HG02840 (cell line): ENCODE measurements at regions not wholly inside any gene's neighbourhood (a gene's known extent, or its start where the extent isn't known, plus 50 kb on each side); places are given as distances from the start of the nearest gene placed in this dataset.
"Not testable (repeated sequence)": the region's sequence is repeated elsewhere in the genome, so short reads cannot be mapped to it uniquely, and the experiment has no call there.

Experiments
- ATAC-seq: cut with Tn5 transposase; IDR thresholded peaks from one replicate; pipeline ENCODE4 v1.9.1; 2021; ENCODE audit warnings: mild to moderate bottlenecking, moderate library complexity, moderate number of reproducible peaks; ENCODE audit not compliant: unreplicated experiment, low FRiP score

GRCh38 chr12:75690296-75690955, 179.0 kb upstream of the KRR1 start:
- ATAC-seq = no peak

GRCh38 chr12:75686233-75686632, 174.8 kb upstream of the KRR1 start:
- ATAC-seq = not testable (repeated sequence)

DNA sequence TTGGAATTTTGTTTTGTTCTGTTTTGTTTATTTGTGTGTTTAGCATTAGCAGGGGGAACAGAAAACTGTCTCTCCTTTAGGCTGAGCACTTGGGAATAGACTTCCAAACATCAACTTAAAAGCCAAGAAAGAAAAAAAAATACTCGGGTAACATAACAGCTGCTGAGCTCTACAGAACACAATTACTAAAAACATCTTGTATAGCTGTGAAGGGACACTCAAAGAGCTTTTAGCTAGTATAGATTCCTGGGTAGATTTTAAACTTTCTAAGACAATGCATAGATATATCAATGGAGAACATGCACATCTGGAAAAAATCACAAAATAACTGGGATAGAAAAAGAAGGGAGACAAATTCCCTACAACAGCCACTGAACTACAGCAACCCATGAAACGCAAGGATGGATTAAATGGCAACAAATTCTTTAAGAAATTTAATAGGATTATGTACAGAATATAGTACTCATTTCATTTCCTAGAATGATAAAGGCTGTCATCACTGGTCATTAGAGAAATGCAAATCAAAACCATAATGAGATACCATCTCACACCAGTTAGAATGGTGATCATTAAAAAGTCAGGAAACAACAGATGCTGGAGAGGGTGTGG, 174.3 kb upstream of the KRR1 start:
- ATAC-seq = no peak

- no peak for ATAC-seq
Measured at GRCh38 chr12:75684678-75685616, 173.5 kb upstream of the KRR1 start.

DNA sequence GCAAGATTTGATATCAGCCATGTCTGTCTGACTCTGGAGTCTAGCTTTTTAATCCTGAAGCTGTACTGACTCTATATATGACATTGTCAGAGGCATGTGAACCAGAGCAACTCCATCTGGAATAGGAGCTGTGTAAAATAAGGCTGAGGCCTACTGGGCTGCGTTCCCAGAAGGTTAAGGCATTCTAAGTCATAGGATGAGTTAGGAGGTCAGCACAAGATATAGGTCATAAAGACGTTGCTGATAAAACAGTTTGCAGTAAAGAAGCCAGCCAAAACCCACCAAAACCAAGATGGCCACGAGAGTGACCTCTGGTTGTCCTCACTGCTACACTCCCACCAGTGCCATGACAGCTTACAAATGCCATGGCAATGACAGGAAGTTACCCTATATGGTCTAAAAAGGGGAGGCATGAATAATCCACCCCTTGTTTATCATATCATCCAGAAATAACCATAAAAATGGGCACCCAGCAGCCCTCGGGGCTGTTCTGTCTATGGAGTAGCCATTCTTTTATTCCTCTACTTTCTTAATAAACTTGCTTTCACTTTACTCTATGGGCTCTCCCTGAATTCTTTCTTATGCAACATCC, 172.7 kb upstream of the KRR1 start:
- ATAC-seq = not testable (repeated sequence)

DNA sequence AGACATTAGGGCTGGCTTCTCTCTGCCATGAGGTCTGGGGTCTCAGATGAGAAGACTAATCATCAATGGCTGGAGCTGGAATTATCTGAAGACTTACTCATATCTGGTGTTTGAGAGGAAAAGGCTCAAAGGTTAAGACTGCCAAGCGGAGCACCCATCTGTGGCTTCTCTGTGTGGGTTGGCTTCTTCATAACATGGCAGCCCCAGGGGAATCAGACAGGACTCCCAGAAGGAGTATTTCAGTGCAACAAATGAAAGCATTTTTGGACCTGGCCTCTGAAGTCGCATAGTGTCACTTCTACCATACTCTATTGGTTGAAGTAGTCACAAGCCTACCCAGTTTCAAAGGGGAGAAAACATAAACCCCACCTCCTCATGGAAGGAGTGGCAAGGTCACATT, 171.8 kb upstream of the KRR1 start:
- no peak for ATAC-seq

- ATAC-seq = no peak
Measured at GRCh38 chr12:75677522-75677921, 166.1 kb upstream of the KRR1 start.

DNA sequence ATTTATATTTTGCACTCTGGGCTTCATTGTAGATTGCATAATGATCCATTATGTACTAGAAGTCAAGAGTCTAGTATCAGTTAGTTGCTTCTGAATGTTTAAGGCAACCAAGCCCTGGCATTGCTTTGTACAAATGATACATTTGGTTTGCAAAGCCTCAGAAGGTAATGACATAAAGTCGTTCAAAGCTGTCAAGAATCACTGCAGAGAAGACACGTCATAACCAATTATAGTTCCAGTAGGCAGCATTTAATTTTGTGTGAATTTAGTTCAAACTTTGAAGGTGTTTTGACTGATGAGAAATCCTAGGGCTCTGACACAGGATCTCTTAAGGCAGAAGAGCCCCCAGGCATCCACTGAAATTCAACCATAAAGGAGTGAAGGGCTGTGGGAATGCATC, 163.0 kb upstream of the KRR1 start:
- no peak for ATAC-seq

DNA sequence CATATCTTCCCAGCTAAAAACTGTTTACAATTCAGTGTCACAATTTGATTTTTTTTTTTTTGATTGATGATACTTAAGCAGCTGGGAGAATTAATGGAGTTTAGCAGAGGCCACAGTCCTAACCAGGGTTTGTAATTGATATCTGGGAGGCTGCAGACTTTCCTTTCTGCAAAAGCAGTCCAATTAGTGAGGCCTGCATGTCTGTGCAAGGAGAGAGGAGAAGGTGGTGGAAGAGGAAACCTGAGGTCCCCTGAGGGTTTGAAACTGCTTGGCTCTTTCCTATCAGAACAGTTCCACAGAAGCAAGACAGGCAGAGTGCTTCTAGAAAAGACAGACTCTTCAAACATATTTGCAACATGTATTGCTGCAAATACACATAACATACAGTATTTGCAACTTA, 160.8 kb upstream of the KRR1 start:
- no peak for ATAC-seq

DNA sequence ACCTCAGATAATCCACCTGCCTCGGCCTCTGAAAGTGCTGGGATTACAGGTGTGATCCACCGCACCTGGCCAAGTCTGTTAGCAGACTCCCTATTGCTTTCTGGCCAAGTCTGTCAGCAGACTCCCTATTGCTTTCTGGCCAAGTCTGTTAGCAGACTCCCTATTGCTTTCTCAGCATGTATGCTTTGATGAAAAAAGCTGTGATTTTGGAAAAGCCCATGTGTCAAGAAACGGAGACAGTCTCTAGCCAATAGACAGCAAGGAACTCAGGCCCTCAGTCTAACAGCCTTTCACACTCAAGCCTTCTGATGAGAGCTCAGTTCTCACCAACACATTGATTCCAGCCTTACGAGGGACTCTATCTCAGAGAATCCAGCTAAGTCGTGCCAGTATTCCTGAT, 158.8 kb upstream of the KRR1 start:
- ATAC-seq = no peak

DNA sequence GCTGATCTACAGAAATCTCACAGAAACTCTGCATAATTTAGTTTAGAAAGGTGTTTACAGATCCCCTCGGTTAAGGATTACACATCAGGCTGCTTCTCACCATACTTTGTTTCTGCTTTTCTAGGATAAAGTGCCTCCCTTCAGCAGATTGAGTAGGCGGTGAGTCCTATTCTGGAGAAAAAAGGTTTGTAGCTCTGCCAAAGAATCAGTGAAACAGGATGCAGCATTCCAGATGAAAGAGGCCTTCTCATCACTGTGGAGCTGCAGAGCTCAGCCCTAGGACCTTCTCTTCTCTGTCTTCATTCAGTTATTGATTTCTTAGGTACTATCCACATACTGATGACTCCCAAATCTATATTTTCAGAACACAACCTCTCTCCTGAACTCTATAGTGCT, 155.5 kb upstream of the KRR1 start:
- no peak for ATAC-seq

DNA sequence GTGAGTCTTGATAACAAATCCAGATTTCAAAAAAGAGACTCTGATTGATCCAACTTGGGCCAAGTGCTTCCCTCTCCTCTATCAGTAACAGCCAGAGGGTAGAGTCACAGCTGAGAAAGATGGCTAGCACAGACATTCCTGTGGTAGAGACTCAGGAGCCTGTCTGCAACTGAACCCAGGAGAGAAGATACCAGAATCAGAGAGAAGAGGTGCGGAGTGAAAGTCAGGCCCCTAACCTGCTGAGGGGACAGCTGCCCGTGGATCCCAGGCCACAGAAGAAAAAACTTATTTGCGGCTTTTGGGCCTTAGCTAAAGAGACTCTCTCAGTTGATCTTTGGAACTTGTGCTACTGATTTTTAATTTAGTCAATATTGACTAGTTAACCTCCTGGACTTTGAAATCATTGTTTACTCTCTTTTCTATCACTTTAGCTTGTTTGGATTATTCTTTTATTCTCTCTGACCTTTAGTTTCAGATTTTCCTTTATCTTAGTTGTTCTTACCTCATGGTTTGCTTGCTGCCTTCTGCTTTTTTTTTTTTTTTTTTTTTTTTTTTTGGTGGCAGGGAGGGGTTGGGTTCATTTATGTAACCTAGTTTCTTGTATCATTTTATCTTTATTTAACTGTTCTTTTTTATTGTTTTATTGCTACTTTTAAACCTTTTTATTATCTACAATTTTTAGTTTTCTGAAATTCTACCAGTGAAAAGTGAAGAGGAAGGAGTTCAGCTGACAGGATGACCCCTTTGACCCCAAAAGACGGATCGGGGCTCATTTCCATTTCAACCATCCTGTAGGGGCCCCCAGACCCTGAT, 154.9 kb upstream of the KRR1 start:
- ATAC-seq = no peak

- no peak for ATAC-seq
Measured at GRCh38 chr12:75665216-75665615, 153.8 kb upstream of the KRR1 start.

- no peak for ATAC-seq
Measured at GRCh38 chr12:75662511-75663159, 151.2 kb upstream of the KRR1 start.

GRCh38 chr12:75661908-75662307, 150.5 kb upstream of the KRR1 start:
- no peak for ATAC-seq

- ATAC-seq = no peak
Measured at GRCh38 chr12:75660805-75661404, 149.5 kb upstream of the KRR1 start.

GRCh38 chr12:75660107-75660530, 148.7 kb upstream of the KRR1 start:
- no peak for ATAC-seq

DNA sequence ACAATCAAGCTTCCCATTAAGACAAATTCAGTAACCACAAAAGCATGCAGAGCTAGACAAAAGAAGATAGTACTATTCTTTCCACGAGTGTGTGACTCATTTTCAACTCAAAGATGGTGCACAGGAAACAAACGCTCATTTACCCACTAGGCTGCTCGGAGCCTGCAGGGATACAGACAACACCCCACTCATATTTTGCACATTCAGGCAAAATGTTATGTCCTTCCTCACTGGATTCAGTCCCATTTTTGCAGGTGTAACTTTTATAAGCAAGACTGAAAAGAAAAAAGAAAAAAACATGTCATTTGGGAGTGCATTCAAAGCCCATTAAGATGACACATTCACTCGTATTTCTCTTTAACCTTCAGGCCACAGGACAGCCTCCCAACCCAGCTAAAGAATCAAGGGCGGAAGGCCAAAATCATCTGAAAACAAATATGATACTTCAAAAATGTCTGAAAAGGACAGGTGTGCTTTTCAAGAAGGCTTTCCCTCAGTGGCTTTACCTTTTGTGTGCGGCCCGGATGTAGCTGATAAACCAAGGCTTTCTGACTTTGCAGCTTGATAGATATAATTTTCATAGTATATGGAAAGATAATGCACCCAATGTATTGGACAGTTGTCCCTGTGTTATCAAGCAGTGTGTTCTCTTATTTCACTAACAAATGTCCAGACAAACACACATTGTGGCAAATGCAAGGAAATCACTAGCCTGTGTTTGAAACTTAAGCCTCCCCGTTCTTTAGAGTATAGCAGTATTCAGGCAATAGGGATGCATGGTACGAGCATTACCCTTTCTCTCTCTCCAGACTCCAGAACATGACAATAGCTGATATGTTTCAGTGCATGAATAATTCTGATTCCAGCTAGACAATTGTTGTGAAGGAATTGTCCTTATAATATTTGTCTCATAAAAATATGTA, 147.8 kb upstream of the KRR1 start:
- no peak for ATAC-seq
